HG03139 (cell line): ENCODE measurements at regions not wholly inside any gene's neighbourhood (a gene's known extent, or its start where the extent isn't known, plus 50 kb on each side); places are given as distances from the start of the nearest gene placed in this dataset.

Source experiments
- ATAC-seq: cut with Tn5 transposase; IDR thresholded peaks from one replicate; pipeline ENCODE4 v1.9.1; 2021; ENCODE audit not compliant: unreplicated experiment

GRCh38 chr22:27370269-27370668 is 431.3 kb downstream of the MN1 start:
- no peak for ATAC-seq

- no peak for ATAC-seq
Measured at GRCh38 chr22:27370987-27371386, 430.6 kb downstream of the MN1 start.

- ATAC-seq = no peak
Measured at GRCh38 chr22:27372364-27372763, 429.2 kb downstream of the MN1 start.

GRCh38 chr22:27372969-27373670 is 428.4 kb downstream of the MN1 start:
- no peak for ATAC-seq

GRCh38 chr22:27377501-27378295 is 423.9 kb downstream of the MN1 start:
- no peak for ATAC-seq

- no peak for ATAC-seq
Measured at GRCh38 chr22:27378311-27378800, 423.2 kb downstream of the MN1 start.

GRCh38 chr22:27378995-27379394 is 422.6 kb downstream of the MN1 start:
- ATAC-seq = no peak

GRCh38 chr22:27380855-27381254 is 420.7 kb downstream of the MN1 start:
- ATAC-seq = no peak

GRCh38 chr22:27381552-27381951 is 420.0 kb downstream of the MN1 start:
- no peak for ATAC-seq

- ATAC-seq = no peak
Measured at GRCh38 chr22:27381960-27382742, 419.4 kb downstream of the MN1 start.

- ATAC-seq = no peak
Measured at GRCh38 chr22:27382947-27383346, 418.6 kb downstream of the MN1 start.

GRCh38 chr22:27383896-27384295 is 417.7 kb downstream of the MN1 start:
- ATAC-seq = no peak

- ATAC-seq = no peak
Measured at GRCh38 chr22:27385261-27385998, 416.1 kb downstream of the MN1 start.

GRCh38 chr22:27386186-27386585 is 415.4 kb downstream of the MN1 start:
- no peak for ATAC-seq

- ATAC-seq = no peak
Measured at GRCh38 chr22:27387561-27387960, 414.0 kb downstream of the MN1 start.

- ATAC-seq = no peak
Measured at GRCh38 chr22:27388090-27388600, 413.4 kb downstream of the MN1 start.

GRCh38 chr22:27389727-27390075 is 411.9 kb downstream of the MN1 start:
- no peak for ATAC-seq

- ATAC-seq = no peak
Measured at GRCh38 chr22:27391092-27391770, 410.3 kb downstream of the MN1 start.

- ATAC-seq = no peak
Measured at GRCh38 chr22:27393371-27393770, 408.2 kb downstream of the MN1 start.

- no peak for ATAC-seq
Measured at GRCh38 chr22:27394806-27395404, 406.7 kb downstream of the MN1 start.
